HG03064 (cell line): ENCODE measurements at regions not wholly inside any gene's neighbourhood (a gene's known extent, or its start where the extent isn't known, plus 50 kb on each side); places are given as distances from the start of the nearest gene placed in this dataset.
A peak's percentile ranks its signal among the peaks of the same experiment; 100 is the strongest.
"Not testable (repeated sequence)": the region's sequence is repeated elsewhere in the genome, so short reads cannot be mapped to it uniquely, and the experiment has no call there.

Experiments
- ATAC-seq: cut with Tn5 transposase; IDR thresholded peaks from one replicate; pipeline ENCODE4 v1.9.1; 2021; ENCODE audit warnings: low read depth; ENCODE audit not compliant: unreplicated experiment

GRCh38 chr4:110364911-110365520 lies 110.9 kb upstream of the ENPEP start:
- no peak for ATAC-seq

DNA sequence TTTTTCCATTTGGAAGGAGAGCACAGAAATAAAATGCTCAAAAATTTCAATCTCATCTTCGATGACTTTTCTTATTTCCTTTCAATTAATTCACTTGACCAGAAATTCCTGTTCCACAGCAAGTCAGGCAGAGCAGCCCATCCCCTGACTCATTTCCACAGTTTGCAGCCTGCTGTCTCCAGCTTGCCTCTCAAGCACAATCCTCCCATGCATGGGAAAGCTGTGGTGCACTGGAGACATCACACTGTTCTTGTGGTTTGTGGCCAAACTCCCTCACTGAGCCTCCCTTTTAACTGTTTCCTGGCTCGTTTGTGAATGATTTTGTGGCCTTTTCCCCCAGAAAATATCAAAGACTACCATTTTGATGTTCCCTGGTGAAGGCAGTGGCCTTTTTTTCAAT lies 114.0 kb upstream of the ENPEP start:
- ATAC-seq: no peak

- ATAC-seq: no peak
Observed at GRCh38 chr4:110359076-110359475, 116.9 kb upstream of the ENPEP start.

- ATAC-seq: no peak
Observed at GRCh38 chr4:110357521-110357920, 118.4 kb upstream of the ENPEP start.

DNA sequence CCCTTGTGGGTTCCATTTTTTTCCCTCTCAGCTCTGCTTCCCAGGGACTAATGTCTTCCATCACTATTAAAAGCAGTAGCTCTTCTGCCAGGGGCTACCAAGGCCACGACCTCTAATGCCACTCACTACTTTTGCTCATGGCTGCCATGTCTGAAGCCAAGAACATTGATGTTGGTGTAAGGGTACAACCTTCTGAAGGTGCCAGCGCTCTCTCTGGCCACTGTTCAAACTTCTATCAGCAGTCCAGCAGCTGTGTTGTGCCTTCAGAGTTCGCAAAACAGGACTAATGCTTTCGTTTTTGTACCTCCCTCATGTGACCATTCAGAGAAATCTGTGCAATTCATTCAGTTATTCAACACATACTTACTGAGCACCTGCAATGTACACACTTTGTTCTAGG lies 121.5 kb upstream of the ENPEP start:
- no peak for ATAC-seq

DNA sequence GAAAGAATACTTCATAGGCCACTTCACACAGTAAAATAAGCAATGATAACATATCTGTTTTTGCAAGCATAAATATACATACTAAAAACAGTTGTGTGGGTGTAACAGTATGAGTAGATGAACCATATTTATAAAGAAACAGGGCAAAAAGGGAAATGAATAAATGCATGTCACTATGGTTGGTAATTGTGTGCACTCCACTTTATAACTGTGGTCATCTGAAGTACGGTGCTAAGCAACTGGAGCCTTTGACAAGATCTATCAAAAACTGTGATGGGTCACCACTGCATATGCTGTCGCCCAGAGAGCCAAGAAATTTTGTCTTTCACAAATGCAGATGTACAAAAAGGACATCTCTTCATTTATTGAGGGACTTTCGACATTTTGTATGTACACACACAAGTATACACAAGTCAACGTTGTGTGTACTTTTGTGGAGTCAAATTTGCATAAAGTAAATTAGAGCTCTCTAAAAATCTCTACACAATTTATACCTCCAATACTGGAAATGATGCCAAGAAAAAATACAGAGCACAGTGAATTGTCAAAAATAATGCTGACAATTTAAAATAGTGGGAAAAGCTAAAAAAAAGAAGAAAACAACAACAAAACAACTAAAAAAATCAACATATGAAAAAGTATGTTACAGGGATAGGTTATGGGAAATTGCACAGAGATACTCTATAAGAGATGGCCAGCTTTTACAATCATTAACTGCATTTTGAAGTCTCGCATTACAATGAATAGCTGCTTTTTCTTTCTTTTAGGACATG lies 123.1 kb upstream of the ENPEP start:
- ATAC-seq: no peak

DNA sequence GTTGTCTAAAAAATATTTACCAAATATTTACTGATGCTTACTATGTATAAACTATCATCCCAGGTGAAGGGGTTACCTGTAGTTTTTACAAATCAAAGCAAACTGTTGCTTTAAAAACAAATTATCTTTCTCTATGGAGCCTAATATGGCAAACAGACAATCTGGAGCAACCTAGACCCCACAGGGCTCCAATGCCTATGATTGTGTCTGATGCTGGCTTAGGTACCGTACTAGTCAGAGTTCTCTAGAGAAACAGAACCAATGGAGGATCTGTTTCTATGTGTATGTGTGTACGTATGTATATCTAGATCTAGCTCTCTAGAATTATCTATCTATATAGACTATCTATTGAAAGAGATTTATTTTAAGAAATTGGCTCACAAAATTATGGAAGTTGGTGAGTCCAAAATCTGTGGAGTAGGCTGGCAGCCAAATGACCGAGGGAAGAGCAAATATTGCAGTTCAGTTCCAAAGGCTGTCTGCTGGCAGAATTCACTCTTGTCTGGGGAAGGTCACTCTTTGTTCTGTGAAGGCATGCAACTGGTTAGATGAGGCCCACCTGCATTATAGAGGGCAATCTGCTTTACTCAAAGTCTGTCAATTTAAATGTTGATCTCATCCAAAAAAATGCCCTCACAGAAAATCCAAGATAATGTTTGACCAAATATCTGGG lies 127.1 kb upstream of the ENPEP start:
- no peak for ATAC-seq

GRCh38 chr4:110347805-110348204 lies 128.2 kb upstream of the ENPEP start:
- no peak for ATAC-seq

DNA sequence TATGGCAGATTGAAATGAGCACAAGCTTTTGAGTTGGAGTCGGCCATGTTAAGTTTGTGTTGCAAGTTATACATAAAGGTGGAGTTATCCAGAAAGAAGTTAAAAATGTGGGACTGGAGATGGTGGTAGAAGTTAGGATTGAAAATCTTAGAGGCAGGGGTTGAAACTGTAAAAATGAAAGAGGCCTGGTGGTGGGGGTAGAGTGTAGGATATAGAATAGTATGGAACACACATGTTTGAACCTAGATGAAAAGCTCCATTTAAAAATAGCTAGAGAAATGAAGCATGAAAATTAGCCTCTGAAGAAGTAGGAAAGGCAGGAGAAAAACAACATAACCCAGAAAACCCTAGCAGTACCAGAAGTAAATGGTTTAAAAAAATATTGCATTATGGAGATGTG lies 131.8 kb upstream of the ENPEP start:
- no peak for ATAC-seq

GRCh38 chr4:110343534-110343933 lies 132.4 kb upstream of the ENPEP start:
- ATAC-seq: no peak

- not testable (repeated sequence) for ATAC-seq
Observed at GRCh38 chr4:110341118-110341517, 134.8 kb upstream of the ENPEP start.

DNA sequence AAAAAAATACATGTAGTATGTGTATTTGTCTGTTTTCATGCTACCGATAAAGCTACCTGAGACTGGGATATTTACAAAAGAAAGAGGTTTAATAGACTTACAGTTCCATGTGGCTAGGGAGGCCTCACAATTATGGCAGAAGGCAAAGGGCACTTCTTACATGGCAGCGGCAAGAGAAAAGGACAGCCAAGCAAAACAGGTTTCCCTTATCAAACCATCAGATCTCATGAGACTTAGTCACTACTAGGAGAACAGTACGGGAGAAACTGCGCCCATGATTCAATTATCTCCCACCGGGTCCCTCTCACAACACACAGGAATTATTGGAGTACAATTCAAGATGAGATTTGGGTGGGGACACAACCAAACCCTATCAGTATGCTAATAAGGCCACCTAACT lies 137.0 kb upstream of the ELOVL6 start:
- ATAC-seq: no peak

GRCh38 chr4:110332483-110332882 lies 134.1 kb upstream of the ELOVL6 start:
- ATAC-seq: no peak

GRCh38 chr4:110326426-110326825 lies 128.0 kb upstream of the ELOVL6 start:
- ATAC-seq: not testable (repeated sequence)

- ATAC-seq: no peak
Observed at GRCh38 chr4:110310795-110311194, 112.4 kb upstream of the ELOVL6 start.

- ATAC-seq: no peak
Observed at GRCh38 chr4:110309675-110310074, 111.3 kb upstream of the ELOVL6 start.

GRCh38 chr4:110306303-110306702 lies 107.9 kb upstream of the ELOVL6 start:
- ATAC-seq: no peak

- ATAC-seq: no peak
Observed at GRCh38 chr4:110305455-110305854, 107.0 kb upstream of the ELOVL6 start.

- ATAC-seq: peak; percentile 80
Observed at GRCh38 chr4:110296892-110297291, 98.5 kb upstream of the ELOVL6 start.

- no peak for ATAC-seq
Observed at GRCh38 chr4:110294165-110294564, 95.8 kb upstream of the ELOVL6 start.

DNA sequence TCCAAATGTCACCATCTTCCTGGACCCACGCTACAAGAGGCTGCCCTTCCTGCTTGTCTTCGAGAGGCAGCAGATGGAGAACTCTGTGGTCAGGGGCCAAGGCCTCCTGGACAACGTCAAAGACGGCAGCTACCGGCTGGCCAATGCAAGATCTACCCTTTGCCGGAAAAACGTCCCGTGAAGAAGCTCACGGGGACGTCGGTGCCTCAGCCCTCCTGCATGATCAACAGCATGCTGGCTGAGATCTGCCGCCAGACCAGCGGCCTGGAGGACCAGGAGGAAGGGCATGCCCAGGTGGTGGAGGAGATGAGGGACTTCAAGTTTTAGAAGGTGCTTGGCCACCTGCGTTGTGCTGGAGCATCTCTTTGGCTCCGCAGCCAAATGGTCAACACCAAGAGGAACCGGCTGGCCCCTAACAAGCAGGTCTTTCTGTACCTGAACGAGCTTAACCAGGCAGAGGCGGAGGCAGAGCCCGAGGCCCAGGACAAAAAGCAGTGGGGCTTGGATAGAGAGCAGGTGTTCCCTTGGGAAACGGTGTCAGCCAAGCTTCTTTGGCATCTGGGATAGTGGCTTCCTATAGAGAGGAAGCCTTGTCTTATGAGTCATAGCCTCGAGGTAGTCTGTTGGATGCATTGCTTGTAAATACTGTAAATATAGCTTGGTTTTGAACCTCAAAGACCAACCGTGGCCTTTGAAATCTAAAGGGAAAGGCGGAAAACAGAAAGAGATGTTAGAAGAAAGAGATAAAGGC lies 94.8 kb upstream of the ELOVL6 start:
- ATAC-seq: no peak
